ENCODE measurements at regions not wholly inside any gene's neighbourhood (a gene's known extent, or its start where the extent isn't known, plus 50 kb on each side); places are given as distances from the start of the nearest gene placed in this dataset.

DNA sequence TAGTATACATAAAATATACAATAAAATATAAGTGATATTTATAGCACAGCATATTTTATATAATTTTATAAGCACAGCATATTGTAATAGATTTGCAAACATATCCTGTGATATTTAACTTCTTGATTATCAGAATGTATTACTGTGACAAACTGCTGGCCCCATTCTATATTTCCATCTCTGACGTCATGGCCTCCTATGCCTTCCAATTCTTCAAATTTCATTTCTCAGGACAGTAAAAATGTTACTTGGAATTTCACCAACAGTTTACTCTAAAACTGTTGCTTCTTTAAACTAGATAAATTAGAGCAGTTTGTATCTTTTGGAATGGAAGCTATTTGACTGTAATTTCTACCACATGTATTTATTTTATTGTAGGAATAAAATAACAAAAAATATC is 102.5 kb upstream of the SLC25A13 start:
- intact Hi-C loops (cut with DNase I) = no loop called here
- Histone ChIP-seq H3K27ac (no peak overlapping the region), H3K36me3 (no peaks in the 10 kb centered on the region), H3K9me3 (no peaks in the 10 kb centered on the region), H3K27me3 (no peaks in the 10 kb centered on the region), H3K4me3 (no peak overlapping the region), H3K4me1 (no peaks in the 10 kb centered on the region)
- no peak for DNase-seq
- 81 to 84% methylated on average over 1 of the region's 1 CpG for WGBS, 2 donors
- no peak for TF ChIP-seq POLR2AphosphoS5 (IDR thresholded peaks at IDR 0.05)
- no peak for TF ChIP-seq POLR2A (IDR thresholded peaks at IDR 0.05)
- TF ChIP-seq, protein P1, sequence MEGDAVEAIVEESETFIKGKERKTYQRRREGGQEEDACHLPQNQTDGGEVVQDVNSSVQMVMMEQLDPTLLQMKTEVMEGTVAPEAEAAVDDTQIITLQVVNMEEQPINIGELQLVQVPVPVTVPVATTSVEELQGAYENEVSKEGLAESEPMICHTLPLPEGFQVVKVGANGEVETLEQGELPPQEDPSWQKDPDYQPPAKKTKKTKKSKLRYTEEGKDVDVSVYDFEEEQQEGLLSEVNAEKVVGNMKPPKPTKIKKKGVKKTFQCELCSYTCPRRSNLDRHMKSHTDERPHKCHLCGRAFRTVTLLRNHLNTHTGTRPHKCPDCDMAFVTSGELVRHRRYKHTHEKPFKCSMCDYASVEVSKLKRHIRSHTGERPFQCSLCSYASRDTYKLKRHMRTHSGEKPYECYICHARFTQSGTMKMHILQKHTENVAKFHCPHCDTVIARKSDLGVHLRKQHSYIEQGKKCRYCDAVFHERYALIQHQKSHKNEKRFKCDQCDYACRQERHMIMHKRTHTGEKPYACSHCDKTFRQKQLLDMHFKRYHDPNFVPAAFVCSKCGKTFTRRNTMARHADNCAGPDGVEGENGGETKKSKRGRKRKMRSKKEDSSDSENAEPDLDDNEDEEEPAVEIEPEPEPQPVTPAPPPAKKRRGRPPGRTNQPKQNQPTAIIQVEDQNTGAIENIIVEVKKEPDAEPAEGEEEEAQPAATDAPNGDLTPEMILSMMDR (IDR thresholded peaks at IDR 0.05) = no peak
- no peak for TF ChIP-seq EP300 (IDR thresholded peaks at IDR 0.05)

DNA sequence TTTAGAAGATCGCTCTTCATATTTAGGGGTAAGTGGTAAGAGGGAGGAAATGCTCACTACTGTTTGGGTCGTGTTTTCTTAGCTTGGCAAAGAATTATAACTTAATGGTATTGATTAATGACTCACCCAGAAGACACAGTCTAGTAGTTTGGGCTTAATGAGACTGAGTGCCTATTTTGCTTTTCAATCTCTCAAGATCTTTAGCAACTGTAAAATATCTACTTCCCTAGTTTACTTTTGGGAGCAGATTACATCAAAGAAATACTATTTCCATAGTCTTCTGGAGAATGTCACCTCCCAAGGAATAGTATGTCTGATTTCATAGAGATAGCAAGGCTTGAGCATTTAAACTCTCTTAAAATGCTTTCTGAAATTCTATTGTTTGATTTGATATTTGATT is 100.5 kb upstream of the SLC25A13 start:
- Histone ChIP-seq H3K27ac (no peak overlapping the region), H3K4me3 (no peak overlapping the region), H3K36me3 (no peaks in the 10 kb centered on the region), H3K9me3 (no peaks in the 10 kb centered on the region), H3K27me3 (no peaks in the 10 kb centered on the region), H3K4me1 (no peaks in the 10 kb centered on the region)
- TF ChIP-seq EP300 (IDR thresholded peaks at IDR 0.05) = no peak
- TF ChIP-seq POLR2AphosphoS5 (IDR thresholded peaks at IDR 0.05) = no peak
- no peak for TF ChIP-seq POLR2A (IDR thresholded peaks at IDR 0.05)
- TF ChIP-seq, protein P1 (IDR thresholded peaks at IDR 0.05) = no peak
- DNase-seq = no peak
- intact Hi-C loops (cut with DNase I) = no loop called here
- 70 to 81% methylated on average over 2 of the region's 2 CpGs for WGBS, 2 donors

DNA sequence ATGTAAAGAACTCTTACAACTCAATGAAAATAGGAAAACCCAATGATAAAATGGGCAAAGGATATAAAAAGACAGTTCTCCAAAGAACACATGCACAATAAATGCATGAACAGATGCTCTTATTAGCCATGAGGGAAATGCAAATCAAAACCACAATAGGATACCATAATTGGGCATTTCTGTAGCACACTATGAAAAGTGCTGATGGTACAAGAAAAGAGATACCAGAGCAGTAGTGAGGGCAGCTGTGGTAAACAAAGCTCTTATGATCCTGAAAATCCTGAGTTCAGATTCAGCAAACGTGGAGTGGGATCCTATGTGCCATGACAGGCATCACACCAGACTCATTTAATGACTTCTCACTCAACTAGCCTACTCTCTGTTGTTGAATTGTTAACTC is 96.7 kb upstream of the SLC25A13 start:
- intact Hi-C loops (cut with DNase I) = loop anchor here (10.0 kb wide), 1 partner anchor 606 kb away; the partner anchor contains the start of gene DLX5
- H3K36me3 ChIP-seq = no peaks in the 10 kb centered on the region
- DNase-seq = no peak
- no peak for TF ChIP-seq POLR2A (IDR thresholded peaks at IDR 0.05)
- no peak for TF ChIP-seq POLR2AphosphoS5 (IDR thresholded peaks at IDR 0.05)
- TF ChIP-seq, protein P1 (IDR thresholded peaks at IDR 0.05) = no peak
- no peak for TF ChIP-seq EP300 (IDR thresholded peaks at IDR 0.05)
- H3K4me1 ChIP-seq = no peaks in the 10 kb centered on the region
- no peak overlapping the region for H3K4me3 ChIP-seq
- no peaks in the 10 kb centered on the region for H3K9me3 ChIP-seq
- H3K27ac ChIP-seq = no peak overlapping the region
- WGBS, 2 donors = 79 to 85% methylated on average over 1 of the region's 1 CpG
- H3K27me3 ChIP-seq = no peaks in the 10 kb centered on the region

DNA sequence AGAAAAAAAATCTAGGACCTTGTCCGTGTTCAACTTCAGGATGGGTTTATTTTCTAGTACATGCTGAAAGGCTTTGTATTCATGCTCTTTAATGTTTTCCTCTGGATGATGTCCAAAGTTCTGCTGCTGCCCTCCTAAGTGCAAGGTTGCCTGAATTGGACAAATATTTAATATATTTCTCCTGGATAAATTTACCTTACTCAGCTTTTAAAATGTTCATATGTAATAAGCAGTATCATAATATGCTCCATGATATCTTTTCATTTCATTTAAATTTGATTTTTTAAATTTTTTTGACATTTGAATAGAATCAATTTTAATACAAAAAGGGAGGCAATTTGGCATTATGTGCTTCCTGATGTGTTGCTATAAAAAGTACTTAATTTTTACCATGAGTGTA is 95.9 kb upstream of the SLC25A13 start:
- H3K4me1 ChIP-seq = no peaks in the 10 kb centered on the region
- no peaks in the 10 kb centered on the region for H3K36me3 ChIP-seq
- WGBS, 2 donors = 79 to 91% methylated on average over 1 of the region's 1 CpG
- no peaks in the 10 kb centered on the region for H3K27me3 ChIP-seq
- no peak overlapping the region for H3K27ac ChIP-seq
- H3K4me3 ChIP-seq = no peak overlapping the region
- intact Hi-C loops (cut with DNase I) = loop anchor here (10.0 kb wide), 1 partner anchor 607 kb away; the partner anchor contains the start of gene DLX5
- DNase-seq = no peak
- TF ChIP-seq EP300 (IDR thresholded peaks at IDR 0.05) = no peak
- TF ChIP-seq POLR2A (IDR thresholded peaks at IDR 0.05) = no peak
- TF ChIP-seq POLR2AphosphoS5 (IDR thresholded peaks at IDR 0.05) = no peak
- H3K9me3 ChIP-seq = no peaks in the 10 kb centered on the region

DNA sequence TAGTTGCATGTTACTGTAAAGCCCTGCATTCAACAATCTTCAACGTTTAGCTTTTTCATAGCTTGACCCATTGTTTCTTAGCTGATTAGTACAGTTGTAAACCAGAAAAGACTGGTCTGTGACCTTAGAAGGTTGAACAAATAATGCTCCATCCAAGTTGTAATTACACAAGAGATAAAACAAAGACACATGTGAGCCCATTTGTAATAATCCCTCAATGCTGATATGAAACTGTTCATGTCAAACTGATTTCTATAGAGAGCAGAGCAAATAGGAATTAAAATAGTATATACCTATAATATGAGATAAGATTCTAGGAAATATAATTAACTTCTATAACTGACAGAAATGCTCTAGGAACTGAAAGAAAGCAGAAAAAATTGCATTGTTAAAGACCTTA is 94.7 kb upstream of the SLC25A13 start:
- H3K27me3 ChIP-seq = no peaks in the 10 kb centered on the region
- H3K9me3 ChIP-seq = no peaks in the 10 kb centered on the region
- WGBS, 2 donors = 17 to 43% methylated on average over 1 of the region's 1 CpG
- no peak overlapping the region for H3K4me3 ChIP-seq
- H3K4me1 ChIP-seq = no peaks in the 10 kb centered on the region
- TF ChIP-seq EP300 (IDR thresholded peaks at IDR 0.05) (no peak), POLR2AphosphoS5 (IDR thresholded peaks at IDR 0.05) (no peak), POLR2A (IDR thresholded peaks at IDR 0.05) (no peak)
- TF ChIP-seq, protein P1 (IDR thresholded peaks at IDR 0.05) = no peak
- DNase-seq = no peak
- H3K36me3 ChIP-seq = no peaks in the 10 kb centered on the region
- intact Hi-C loops (cut with DNase I) = loop anchor here (10.0 kb wide), 1 partner anchor 608 kb away; the partner anchor contains the start of gene DLX5
- no peak overlapping the region for H3K27ac ChIP-seq

Measured in sigmoid colon (tissue), 6 donors.